GM12878 (cell line): ENCODE measurements at regions not wholly inside any gene's neighbourhood (a gene's known extent, or its start where the extent isn't known, plus 50 kb on each side); places are given as distances from the start of the nearest gene placed in this dataset.

Source experiments
- ATAC-seq: fragments of 200-7000 bp; cut with Tn5 transposase; 3 replicates; pipeline ENCODE4 v1.9.1; 2020; ENCODE audit warnings: mild to moderate bottlenecking, moderate library complexity
- BruUV-seq: library from RNA; stranded (reverse); fragments of 400-500 nt; replicated peaks from 2 replicates; lab custom pipeline; 2021; lab: Mats Ljungman, UMichigan
- CTCF ChIA-PET: fragments of 300-600 bp; sonication (Branson Sonifier 250); formaldehyde crosslinking; extraction: SDS; loops from one replicate; lab custom pipeline; 2021; ENCODE audit warnings: inconsistent platforms; lab: Yijun Ruan, JAX
- POLR2A ChIA-PET: fragments of 350-600 bp; formaldehyde crosslinking; extraction: SDS; loops from one replicate; lab custom pipeline; 2021; ENCODE audit warnings: inconsistent platforms; lab: Charles Lee
- RAD21 ChIA-PET: fragments of 300-600 bp; sonication (Branson Sonifier 250); formaldehyde crosslinking; loops from one replicate; lab custom pipeline; 2023; ENCODE audit warnings: antibody characterized with exemption; ENCODE audit not compliant: unreplicated experiment; lab: Charles Lee
- SMC1A ChIA-PET: fragments of 300-600 bp; sonication (Branson Sonifier 250); formaldehyde crosslinking; loops from one replicate; lab custom pipeline; 2023; ENCODE audit not compliant: unreplicated experiment, uncharacterized antibody; lab: Charles Lee
- DNase-seq: peaks from one replicate; pipeline ENCODE4 v3.0.0-alpha.2; 2011; ENCODE audit warnings: low read depth, low spot score
- FAIRE-seq: peaks from 3 replicates; lab custom pipeline; 2011; peaks lifted over from hg19 to GRCh38; lab: Jason Lieb, UNC
- H2AFZ ChIP-seq: 2 replicates; pipeline ENCODE4 v1.6.0; 2011; ENCODE audit warnings: low read depth, low read length, control low read depth; ENCODE audit not compliant: control insufficient read depth
- H3K27ac ChIP-seq: 2 replicates; pipeline ENCODE4 v1.5.1; 2011; ENCODE audit warnings: control low read depth; ENCODE audit not compliant: control insufficient read depth, insufficient read depth
- H3K27me3 ChIP-seq, 2 experiments: replicated peaks in 1 of 2; 2 replicates each; pipeline versions ENCODE4 v1.6.0 to v1.6.1; 2011; ENCODE audit warnings: low read length in 1 of 2; ENCODE audit not compliant: control insufficient read depth in 2 of 2, insufficient read depth in 2 of 2
- H3K36me3 ChIP-seq, 2 experiments: 2 replicates each; pipeline ENCODE4 v1.5.1; 2011; ENCODE audit warnings: low read length in 1 of 2; ENCODE audit not compliant: control insufficient read depth in 2 of 2, insufficient read depth in 2 of 2
- H3K4me1 ChIP-seq: 2 replicates; pipeline ENCODE4 v1.6.1; 2011; ENCODE audit warnings: mild to moderate bottlenecking, low read length, moderate library complexity, mixed read lengths; ENCODE audit not compliant: control insufficient read depth, insufficient read depth
- H3K4me2 ChIP-seq: 2 replicates; pipeline ENCODE4 v1.6.0; 2011; ENCODE audit warnings: control low read depth; ENCODE audit not compliant: control insufficient read depth, insufficient read depth
- H3K4me3 ChIP-seq: fragments of 200-600 bp; sonication (generic); 2 replicates; pipeline ENCODE4 v1.5.1; 2016
- H3K79me2 ChIP-seq: 2 replicates; pipeline ENCODE4 v1.6.0; 2011; ENCODE audit warnings: low read length; ENCODE audit not compliant: control insufficient read depth, insufficient read depth
- H3K9ac ChIP-seq: 2 replicates; pipeline ENCODE4 v1.8.0; 2011; ENCODE audit warnings: low read length, control low read depth, mixed read lengths; ENCODE audit not compliant: control insufficient read depth, insufficient read depth
- H3K9me3 ChIP-seq: replicated peaks from 3 replicates; pipeline ENCODE4 v1.5.1; 2011; ENCODE audit warnings: mild to moderate bottlenecking, low read length; ENCODE audit not compliant: control insufficient read depth, insufficient read depth
- H4K20me1 ChIP-seq: 2 replicates; pipeline ENCODE4 v1.6.0; 2011; ENCODE audit not compliant: control insufficient read depth, insufficient read depth
- BCL3 ChIP-seq: IDR thresholded peaks from 2 replicates; pipeline ENCODE4 v1.6.1; 2011; ENCODE audit warnings: borderline replicate concordance, low read depth, mild to moderate bottlenecking, moderate library complexity, low read length; ENCODE audit not compliant: insufficient read depth, poor library complexity, severe bottlenecking
- MYB ChIP-seq: fragments of 150-350 bp; IDR thresholded peaks from 2 replicates; pipeline ENCODE4 v1.6.1; 2014; ENCODE audit warnings: mild to moderate bottlenecking, low read depth, low read length, borderline replicate concordance
- NFXL1 ChIP-seq: fragments of 450-650 bp; IDR thresholded peaks from 2 replicates; pipeline ENCODE4 v1.6.1; 2017; ENCODE audit warnings: antibody characterized with exemption, mild to moderate bottlenecking, borderline replicate concordance
- NRF1 ChIP-seq: conservative IDR thresholded peaks from 2 replicates; pipeline ENCODE4 v1.6.1; 2011; ENCODE audit warnings: mild to moderate bottlenecking, low read depth, low read length, improper control_type of control experiment
- SREBF2 ChIP-seq: IDR thresholded peaks from 2 replicates; pipeline ENCODE4 v1.6.1; 2012; ENCODE audit warnings: mild to moderate bottlenecking, low read length
- WRNIP1 ChIP-seq: IDR thresholded peaks from 2 replicates; pipeline ENCODE4 v1.6.1; 2011; ENCODE audit warnings: low read depth, low read length, improper control_type of control experiment, borderline replicate concordance
- ZNF592 ChIP-seq: fragments of 450-650 bp; IDR thresholded peaks from 2 replicates; pipeline ENCODE4 v1.6.1; 2017; ENCODE audit warnings: mild to moderate bottlenecking, moderate library complexity
- ZSCAN29 ChIP-seq: fragments of 450-650 bp; IDR thresholded peaks from 2 replicates; pipeline ENCODE4 v1.6.1; 2017; ENCODE audit warnings: mild to moderate bottlenecking, moderate library complexity
- WGBS: methylation state at CpG from one replicate; pipeline ENCODE4 v1.1.6; 2016; ENCODE audit warnings: low lambda C conversion rate; ENCODE audit not compliant: insufficient replicate concordance, insufficient coverage; ENCODE audit errors: missing lambda C conversion rate; 5-methylcytosine and 5-hydroxymethylcytosine counted together
- in situ Hi-C: fragments of 300-500 bp; cut with MboI; formaldehyde crosslinking; loops from 9 replicates; pipeline ENCODE4 v1.14.3; 2018; ENCODE audit warnings: mixed read lengths
- intact Hi-C: fragments of 100-400 bp; cut with micrococcal nuclease; formaldehyde crosslinking; loops from one replicate; pipeline ENCODE4 v1.14.2; 2022; ENCODE audit not compliant: unreplicated experiment

- no peak for TF ChIP-seq ZNF592
Observed at GRCh38 chr21:18148401-18148800, 96.2 kb upstream of the CHODL start (continued).

GRCh38 chr21:18147678-18148077 lies 97.0 kb upstream of the CHODL start:
- H3K4me3 ChIP-seq, result no peak overlapping the region
- ChIA-PET RAD21 (no interaction called here), CTCF (no interaction called here), SMC1A (no interaction called here), POLR2A (no interaction called here)
- 33% methylated on average over 3 of the region's 3 CpGs for WGBS
- no peaks in the 10 kb centered on the region for H3K9me3 ChIP-seq
- H3K36me3 ChIP-seq, result no peaks in the 10 kb centered on the region
- no peak for FAIRE-seq
- in situ Hi-C loops, result no loop called here
- DNase-seq, result no peak
- no peaks in the 10 kb centered on the region for H3K79me2 ChIP-seq
- no peaks in the 10 kb centered on the region for H3K4me1 ChIP-seq
- ATAC-seq, result no peak
- no peaks in the 10 kb centered on the region for H4K20me1 ChIP-seq
- no TSS peak for BruUV-seq
- H3K9ac ChIP-seq, result no peak overlapping the region
- no peaks in the 10 kb centered on the region for H3K27me3 ChIP-seq
- no peak overlapping the region for H3K4me2 ChIP-seq
- H3K27ac ChIP-seq, result no peak overlapping the region
- TF ChIP-seq SREBF2 (no peak), WRNIP1 (no peak), ZSCAN29 (no peak), NRF1 (no peak), NFXL1 (no peak), MYB (no peak), BCL3 (no peak)
- no peak overlapping the region for H2AFZ ChIP-seq
- intact Hi-C loops, result no loop called here
